Liver (tissue), 7 donors: ENCODE measurements at regions not wholly inside any gene's neighbourhood (a gene's known extent, or its start where the extent isn't known, plus 50 kb on each side); places are given as distances from the start of the nearest gene placed in this dataset.

Experiments used
- DNase-seq: peaks from one replicate; pipeline ENCODE4 v3.0.0-alpha.2; 2017; ENCODE audit warnings: low spot score
- H3K27ac ChIP-seq, 2 donors: one replicate each; pipeline ENCODE4 v1.7.0; 2013; ENCODE audit warnings: inconsistent platforms in 2 of 2, low read length in 2 of 2, control low read depth in 1 of 2, low read depth in 1 of 2, mild to moderate bottlenecking in 1 of 2
- H3K27me3 ChIP-seq, 4 donors: one replicate each; pipeline versions ENCODE4 v1.6.1 to v1.7.0; 2013; ENCODE audit warnings: low read length in 3 of 4, inconsistent platforms in 1 of 4, mild to moderate bottlenecking in 1 of 4, moderate library complexity in 1 of 4; ENCODE audit not compliant: control insufficient read depth in 4 of 4, insufficient read depth in 4 of 4
- H3K36me3 ChIP-seq, 4 donors: one replicate each; pipeline versions ENCODE4 v1.6.1 to v1.7.0; 2013; ENCODE audit warnings: low read length in 3 of 4, mild to moderate bottlenecking in 3 of 4, low read depth in 1 of 4, moderate library complexity in 1 of 4; ENCODE audit not compliant: control insufficient read depth in 4 of 4, insufficient read depth in 3 of 4
- H3K4me1 ChIP-seq, 4 donors: one replicate each; pipeline versions ENCODE4 v1.6.1 to v1.7.0; 2013; ENCODE audit warnings: low read length in 3 of 4, mild to moderate bottlenecking in 3 of 4, moderate library complexity in 1 of 4; ENCODE audit not compliant: control insufficient read depth in 4 of 4, insufficient read depth in 4 of 4
- H3K4me3 ChIP-seq, 3 donors: one replicate each; pipeline versions ENCODE4 v1.6.1 to v1.7.0; 2013; ENCODE audit warnings: low read length in 3 of 3, control low read depth in 1 of 3, low read depth in 1 of 3, mild to moderate bottlenecking in 1 of 3
- H3K9ac ChIP-seq, 2 donors: one replicate each; pipeline ENCODE4 v1.7.0; 2013; ENCODE audit warnings: low read length in 2 of 2, mild to moderate bottlenecking in 2 of 2, moderate library complexity in 2 of 2, control low read depth in 1 of 2, low read depth in 1 of 2
- H3K9me3 ChIP-seq, 4 donors: one replicate each; pipeline versions ENCODE4 v1.6.1 to v1.7.0; 2013; ENCODE audit warnings: low read length in 3 of 4; ENCODE audit not compliant: control insufficient read depth in 4 of 4
- EGR1 ChIP-seq, 2 donors: IDR thresholded peaks; 2 replicates each; pipeline ENCODE4 v1.6.1; 2016 to 2018; ENCODE audit warnings: antibody characterized with exemption in 2 of 2, low read depth in 2 of 2
- FOXA1 ChIP-seq: IDR thresholded peaks from 2 replicates; pipeline ENCODE4 v1.6.1; 2016; ENCODE audit warnings: antibody characterized with exemption
- FOXA2 ChIP-seq: IDR thresholded peaks from 2 replicates; pipeline ENCODE4 v1.6.1; 2016; ENCODE audit warnings: antibody characterized with exemption
- GABPA ChIP-seq, 2 donors: IDR thresholded peaks in 1 of 2; conservative IDR thresholded peaks in 1 of 2; 2 replicates each; pipeline ENCODE4 v1.6.1; 2016; ENCODE audit warnings: antibody characterized with exemption in 2 of 2, mild to moderate bottlenecking in 1 of 2, moderate library complexity in 1 of 2
- HNF4A ChIP-seq, 2 donors: conservative IDR thresholded peaks; 2 replicates each; pipeline ENCODE4 v1.6.1; 2016; ENCODE audit warnings: antibody characterized with exemption in 2 of 2, mild to moderate bottlenecking in 2 of 2
- HNF4G ChIP-seq: IDR thresholded peaks from 2 replicates; pipeline ENCODE4 v1.6.1; 2016; ENCODE audit warnings: antibody characterized with exemption
- JUND ChIP-seq, 2 donors: IDR thresholded peaks; 2 replicates each; pipeline ENCODE4 v1.6.1; 2016; ENCODE audit warnings: antibody characterized with exemption in 2 of 2
- NR2F2 ChIP-seq: IDR thresholded peaks from 2 replicates; pipeline ENCODE4 v1.6.1; 2016; ENCODE audit warnings: antibody characterized with exemption
- RAD21 ChIP-seq, 2 donors: IDR thresholded peaks; 2 replicates each; pipeline ENCODE4 v1.6.1; 2016; ENCODE audit warnings: antibody characterized with exemption in 2 of 2, mild to moderate bottlenecking in 2 of 2
- RXRA ChIP-seq, 2 donors: IDR thresholded peaks; 2 replicates each; pipeline ENCODE4 v1.6.1; 2017 to 2018; ENCODE audit warnings: antibody characterized with exemption in 2 of 2, mild to moderate bottlenecking in 1 of 2
- SP1 ChIP-seq: IDR thresholded peaks from 2 replicates; pipeline ENCODE4 v1.6.1; 2018; ENCODE audit warnings: antibody characterized with exemption, mild to moderate bottlenecking
- TAF1 ChIP-seq: conservative IDR thresholded peaks from 2 replicates; pipeline ENCODE4 v1.6.1; 2016; ENCODE audit warnings: antibody characterized with exemption, mild to moderate bottlenecking
- YY1 ChIP-seq: IDR thresholded peaks from 2 replicates; pipeline ENCODE4 v1.6.1; 2016; ENCODE audit warnings: antibody characterized with exemption, mild to moderate bottlenecking
- WGBS: extraction: QIAGEN DNeasy Blood & Tissue Kit; methylation state at CpG from one replicate; pipeline ENCODE4 v1.1.7; 2013; 5-methylcytosine and 5-hydroxymethylcytosine counted together
- TF ChIP-seq, protein P1 (sequence below): IDR thresholded peaks from 2 replicates; pipeline ENCODE4 v1.6.1; 2016; ENCODE audit warnings: antibody characterized with exemption, mild to moderate bottlenecking
- TF ChIP-seq, protein P2 (sequence below): IDR thresholded peaks from 2 replicates; pipeline ENCODE4 v1.6.1; 2016; ENCODE audit warnings: antibody characterized with exemption
- TF ChIP-seq, protein P3 (sequence below): IDR thresholded peaks from 2 replicates; pipeline ENCODE4 v1.6.1; 2016; ENCODE audit warnings: antibody characterized with exemption
- TF ChIP-seq, protein P4 (sequence below): IDR thresholded peaks from 2 replicates; pipeline ENCODE4 v1.6.1; 2016; ENCODE audit warnings: antibody characterized with exemption
- donor health status: healthy.
- donor health status: healthy.
- donor health status: healthy.
- donor health status: healthy.

DNA sequence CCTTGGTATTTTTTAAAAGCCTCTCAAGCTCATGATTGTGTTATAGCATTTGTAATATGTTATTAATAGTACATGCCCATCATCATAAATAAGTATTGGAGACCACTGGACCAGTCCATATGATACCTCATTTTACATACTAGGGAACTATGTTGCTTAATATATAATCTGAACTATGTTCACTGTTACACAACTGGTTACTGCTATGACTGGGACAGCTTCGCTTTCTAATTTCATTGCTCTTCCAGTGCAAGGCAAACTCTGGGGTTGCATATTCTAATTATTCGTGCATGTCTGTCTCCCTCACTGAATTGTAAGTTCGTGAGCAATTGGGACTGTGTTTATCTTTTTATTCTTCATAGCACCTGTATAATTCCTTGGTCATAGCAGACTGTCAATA, 330.5 kb downstream of the RAPGEF2 start:
- no peaks in the 10 kb centered on the region for H3K9me3 ChIP-seq
- H3K4me3 ChIP-seq = no peak overlapping the region
- 65% methylated on average over 3 of the region's 3 CpGs for WGBS
- H3K27ac ChIP-seq = no peak overlapping the region
- H3K4me1 ChIP-seq = no peaks in the 10 kb centered on the region
- no peaks in the 10 kb centered on the region for H3K27me3 ChIP-seq
- no peak overlapping the region for H3K9ac ChIP-seq
- H3K36me3 ChIP-seq = no peaks in the 10 kb centered on the region
- TF ChIP-seq GABPA (IDR thresholded peaks at IDR 0.05 in 1 of 2, conservative IDR thresholded peaks at IDR 0.05 in 1 of 2) = no peak
- TF ChIP-seq RAD21 (IDR thresholded peaks at IDR 0.05) = no peak
- TF ChIP-seq, protein P1, sequence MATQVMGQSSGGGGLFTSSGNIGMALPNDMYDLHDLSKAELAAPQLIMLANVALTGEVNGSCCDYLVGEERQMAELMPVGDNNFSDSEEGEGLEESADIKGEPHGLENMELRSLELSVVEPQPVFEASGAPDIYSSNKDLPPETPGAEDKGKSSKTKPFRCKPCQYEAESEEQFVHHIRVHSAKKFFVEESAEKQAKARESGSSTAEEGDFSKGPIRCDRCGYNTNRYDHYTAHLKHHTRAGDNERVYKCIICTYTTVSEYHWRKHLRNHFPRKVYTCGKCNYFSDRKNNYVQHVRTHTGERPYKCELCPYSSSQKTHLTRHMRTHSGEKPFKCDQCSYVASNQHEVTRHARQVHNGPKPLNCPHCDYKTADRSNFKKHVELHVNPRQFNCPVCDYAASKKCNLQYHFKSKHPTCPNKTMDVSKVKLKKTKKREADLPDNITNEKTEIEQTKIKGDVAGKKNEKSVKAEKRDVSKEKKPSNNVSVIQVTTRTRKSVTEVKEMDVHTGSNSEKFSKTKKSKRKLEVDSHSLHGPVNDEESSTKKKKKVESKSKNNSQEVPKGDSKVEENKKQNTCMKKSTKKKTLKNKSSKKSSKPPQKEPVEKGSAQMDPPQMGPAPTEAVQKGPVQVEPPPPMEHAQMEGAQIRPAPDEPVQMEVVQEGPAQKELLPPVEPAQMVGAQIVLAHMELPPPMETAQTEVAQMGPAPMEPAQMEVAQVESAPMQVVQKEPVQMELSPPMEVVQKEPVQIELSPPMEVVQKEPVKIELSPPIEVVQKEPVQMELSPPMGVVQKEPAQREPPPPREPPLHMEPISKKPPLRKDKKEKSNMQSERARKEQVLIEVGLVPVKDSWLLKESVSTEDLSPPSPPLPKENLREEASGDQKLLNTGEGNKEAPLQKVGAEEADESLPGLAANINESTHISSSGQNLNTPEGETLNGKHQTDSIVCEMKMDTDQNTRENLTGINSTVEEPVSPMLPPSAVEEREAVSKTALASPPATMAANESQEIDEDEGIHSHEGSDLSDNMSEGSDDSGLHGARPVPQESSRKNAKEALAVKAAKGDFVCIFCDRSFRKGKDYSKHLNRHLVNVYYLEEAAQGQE = no peak
- TF ChIP-seq, protein P2, sequence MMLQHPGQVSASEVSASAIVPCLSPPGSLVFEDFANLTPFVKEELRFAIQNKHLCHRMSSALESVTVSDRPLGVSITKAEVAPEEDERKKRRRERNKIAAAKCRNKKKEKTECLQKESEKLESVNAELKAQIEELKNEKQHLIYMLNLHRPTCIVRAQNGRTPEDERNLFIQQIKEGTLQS = no peak
- no peak for TF ChIP-seq FOXA2
- TF ChIP-seq HNF4G = no peak
- TF ChIP-seq NR2F2 = no peak
- no peak for TF ChIP-seq HNF4A (conservative IDR thresholded peaks at IDR 0.05)
- no peak for TF ChIP-seq FOXA1
- no peak for TF ChIP-seq SP1
- no peak for TF ChIP-seq EGR1 (IDR thresholded peaks at IDR 0.05; ENCODE audit: low read depth in 2 of 2)
- no peak for TF ChIP-seq TAF1
- no peak for TF ChIP-seq RXRA (IDR thresholded peaks at IDR 0.05)
- TF ChIP-seq, protein P3, sequence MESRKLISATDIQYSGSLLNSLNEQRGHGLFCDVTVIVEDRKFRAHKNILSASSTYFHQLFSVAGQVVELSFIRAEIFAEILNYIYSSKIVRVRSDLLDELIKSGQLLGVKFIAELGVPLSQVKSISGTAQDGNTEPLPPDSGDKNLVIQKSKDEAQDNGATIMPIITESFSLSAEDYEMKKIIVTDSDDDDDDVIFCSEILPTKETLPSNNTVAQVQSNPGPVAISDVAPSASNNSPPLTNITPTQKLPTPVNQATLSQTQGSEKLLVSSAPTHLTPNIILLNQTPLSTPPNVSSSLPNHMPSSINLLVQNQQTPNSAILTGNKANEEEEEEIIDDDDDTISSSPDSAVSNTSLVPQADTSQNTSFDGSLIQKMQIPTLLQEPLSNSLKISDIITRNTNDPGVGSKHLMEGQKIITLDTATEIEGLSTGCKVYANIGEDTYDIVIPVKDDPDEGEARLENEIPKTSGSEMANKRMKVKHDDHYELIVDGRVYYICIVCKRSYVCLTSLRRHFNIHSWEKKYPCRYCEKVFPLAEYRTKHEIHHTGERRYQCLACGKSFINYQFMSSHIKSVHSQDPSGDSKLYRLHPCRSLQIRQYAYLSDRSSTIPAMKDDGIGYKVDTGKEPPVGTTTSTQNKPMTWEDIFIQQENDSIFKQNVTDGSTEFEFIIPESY = no peak
- TF ChIP-seq YY1 = no peak
- no peak for TF ChIP-seq JUND (IDR thresholded peaks at IDR 0.05)
- TF ChIP-seq, protein P4, sequence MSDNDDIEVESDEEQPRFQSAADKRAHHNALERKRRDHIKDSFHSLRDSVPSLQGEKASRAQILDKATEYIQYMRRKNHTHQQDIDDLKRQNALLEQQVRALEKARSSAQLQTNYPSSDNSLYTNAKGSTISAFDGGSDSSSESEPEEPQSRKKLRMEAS = no peak
- no peak for DNase-seq

DNA sequence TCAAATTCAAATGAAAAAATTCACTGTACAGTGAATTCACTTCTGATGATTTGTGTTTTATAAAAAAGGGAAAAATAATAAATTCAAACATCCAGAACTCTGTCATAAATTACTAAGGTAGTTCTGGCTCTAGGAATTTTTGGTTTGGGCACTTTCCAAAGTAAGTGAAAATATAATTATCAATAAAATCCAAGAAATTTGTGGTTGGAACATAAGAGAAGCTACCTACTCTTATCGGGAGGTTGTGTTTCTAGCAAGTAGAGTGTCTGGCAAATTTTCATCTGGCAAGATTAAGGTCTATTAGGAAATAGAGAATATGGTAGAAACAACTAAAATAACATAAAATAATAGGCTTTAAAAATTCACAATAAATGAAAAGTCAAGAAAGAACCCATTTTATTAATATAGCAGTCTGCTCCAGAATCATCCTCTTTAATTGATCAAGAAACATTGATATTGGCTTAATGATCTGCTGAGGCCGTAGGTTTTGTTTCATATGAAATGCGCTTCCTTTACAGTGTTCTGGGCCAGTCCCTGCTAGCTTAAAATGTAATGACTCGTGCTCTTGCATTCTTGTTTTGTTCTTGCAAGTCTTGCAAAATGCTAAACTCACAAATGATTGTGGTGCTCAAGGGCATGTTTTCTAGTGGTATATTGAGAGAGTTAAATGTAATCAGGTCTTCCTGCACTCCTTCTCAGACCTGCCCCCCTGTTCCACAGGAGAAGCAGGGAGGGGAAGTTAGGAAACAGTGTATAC, 331.4 kb downstream of the RAPGEF2 start:
- Histone ChIP-seq H3K4me3 (no peak overlapping the region), H3K27me3 (no peaks in the 10 kb centered on the region), H3K36me3 (no peaks in the 10 kb centered on the region), H3K9ac (no peak overlapping the region), H3K27ac (no peak overlapping the region), H3K4me1 (no peaks in the 10 kb centered on the region), H3K9me3 (no peaks in the 10 kb centered on the region)
- TF ChIP-seq, protein P4 = no peak
- TF ChIP-seq YY1 (no peak), TAF1 (no peak), RAD21 (IDR thresholded peaks at IDR 0.05) (no peak), FOXA2 (no peak), FOXA1 (no peak), NR2F2 (no peak), RXRA (IDR thresholded peaks at IDR 0.05) (no peak)
- TF ChIP-seq, protein P1 = no peak
- TF ChIP-seq, protein P2 = no peak
- TF ChIP-seq, protein P3 = no peak
- WGBS = 64% methylated on average over 4 of the region's 4 CpGs
- DNase-seq = no peak
